ENCODE measurements at regions not wholly inside any gene's neighbourhood (a gene's known extent, or its start where the extent isn't known, plus 50 kb on each side); places are given as distances from the start of the nearest gene placed in this dataset.

- Histone ChIP-seq H3K9me3 (peaks cover 0 to 7% (median 0%) of the 10 kb centered on the region in 3 donors), H3K36me3 (no peaks in the 10 kb centered on the region), H3K4me3 (no peak overlapping the region), H3K27ac (no peak overlapping the region), H3K27me3 (peaks cover 0 to 58% (median 0%) of the 10 kb centered on the region in 4 donors), H3K4me1 (no peaks in the 10 kb centered on the region)
- WGBS, 2 donors: 42 to 54% methylated on average over 11 of the region's 21 CpGs
- no peak for TF ChIP-seq POLR2A (IDR thresholded peaks at IDR 0.05)
- no peak for TF ChIP-seq CTCF (IDR thresholded peaks at IDR 0.05)
- intact Hi-C loops (cut with DNase I): no loop called here
- DNase-seq: no peak
These were observed 122.6 kb upstream of the RPL38 start for GRCh38 chr17:74080656-74081582.

- H3K36me3 ChIP-seq: no peaks in the 10 kb centered on the region
- peaks cover 0 to 7% (median 0%) of the 10 kb centered on the region in 3 donors for H3K9me3 ChIP-seq
- no peak overlapping the region for H3K27ac ChIP-seq
- no peak overlapping the region for H3K4me3 ChIP-seq
- 57 to 87% methylated on average over 3 to 4 of the region's 7 CpGs for WGBS, 2 donors
- H3K27me3 ChIP-seq: peaks cover 0 to 66% (median 0%) of the 10 kb centered on the region in 4 donors
- intact Hi-C loops (cut with DNase I): no loop called here
- TF ChIP-seq POLR2A (IDR thresholded peaks at IDR 0.05): no peak
- no peak for TF ChIP-seq CTCF (IDR thresholded peaks at IDR 0.05)
- H3K4me1 ChIP-seq: no peaks in the 10 kb centered on the region
- DNase-seq: no peak
These were observed 120.6 kb upstream of the RPL38 start for GRCh38 chr17:74082886-74083285.

- Histone ChIP-seq H3K4me1 (no peaks in the 10 kb centered on the region), H3K4me3 (no peak overlapping the region), H3K36me3 (no peaks in the 10 kb centered on the region), H3K9me3 (peaks cover 0 to 7% (median 0%) of the 10 kb centered on the region in 3 donors), H3K27ac (no peak overlapping the region), H3K27me3 (peaks cover 0 to 69% (median 0%) of the 10 kb centered on the region in 4 donors)
- TF ChIP-seq POLR2A (IDR thresholded peaks at IDR 0.05) (no peak), CTCF (IDR thresholded peaks at IDR 0.05) (no peak)
- intact Hi-C loops (cut with DNase I): no loop called here
- 62 to 82% methylated on average over 3 of the region's 3 CpGs for WGBS, 2 donors
- no peak for DNase-seq
These were observed 120.2 kb upstream of the RPL38 start for GRCh38 chr17:74083321-74083720.

GRCh38 chr17:74085434-74085833, 118.0 kb upstream of the RPL38 start:
- intact Hi-C loops (cut with DNase I): no loop called here
- DNase-seq: no peak

More at GRCh38 chr17:74085434-74085833, 118.0 kb upstream of the RPL38 start:
- Histone ChIP-seq H3K36me3 (no peaks in the 10 kb centered on the region), H3K27me3 (peaks cover 0 to 73% (median 0%) of the 10 kb centered on the region in 4 donors), H3K27ac (no peak overlapping the region), H3K4me3 (no peak overlapping the region), H3K9me3 (peaks cover 0 to 9% (median 2%) of the 10 kb centered on the region in 3 donors), H3K4me1 (no peaks in the 10 kb centered on the region)
- TF ChIP-seq POLR2A (IDR thresholded peaks at IDR 0.05): no peak
- TF ChIP-seq CTCF (IDR thresholded peaks at IDR 0.05): peak in 1 of 6 experiments; percentile 28
- WGBS, 2 donors: 50 to 69% methylated on average over 2 to 3 of the region's 3 CpGs

Measured in esophagus squamous epithelium (tissue), 5 donors.